ENCODE measurements at regions not wholly inside any gene's neighbourhood (a gene's known extent, or its start where the extent isn't known, plus 50 kb on each side); places are given as distances from the start of the nearest gene placed in this dataset.
A peak's percentile ranks its signal among the peaks of the same experiment; 100 is the strongest.

DNA sequence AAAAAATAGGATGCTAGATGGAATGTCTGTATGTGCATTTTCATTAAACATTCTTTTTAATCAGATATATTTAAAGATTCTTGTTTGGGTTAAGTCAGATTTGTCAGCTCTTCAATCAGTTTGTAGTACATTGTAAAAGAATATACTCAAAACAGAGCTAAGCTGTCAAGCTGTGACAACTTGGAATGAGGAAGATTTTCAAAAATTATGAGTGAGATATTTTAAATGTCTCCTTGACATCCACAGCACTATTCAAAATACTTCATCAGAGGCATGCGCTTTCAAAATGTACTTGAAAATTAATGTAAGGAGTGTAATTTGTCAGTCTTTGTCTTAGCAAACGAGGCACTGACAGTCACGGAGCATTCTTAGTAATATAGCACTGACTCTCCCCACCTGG lies 182.0 kb downstream of the MAT2B start:
- Histone ChIP-seq H3K27me3 (ENCODE audit: insufficient read depth, low read length) (no peaks in the 10 kb centered on the region), H3K27ac (ENCODE audit: low read depth, low read length) (no peak overlapping the region), H3K79me2 (ENCODE audit: insufficient read depth, low read length) (no peaks in the 10 kb centered on the region)

GRCh38 chr5:163692091-163692490 lies 186.7 kb downstream of the MAT2B start:
- Histone ChIP-seq H3K79me2 (ENCODE audit: insufficient read depth, low read length) (no peaks in the 10 kb centered on the region), H2AFZ (ENCODE audit: low read length) (no peak overlapping the region), H3K27me3 (ENCODE audit: insufficient read depth, low read length) (no peaks in the 10 kb centered on the region), H3K4me3 (ENCODE audit: insufficient read depth, low read length) (no peak overlapping the region), H4K20me1 (ENCODE audit: insufficient read depth, low read length) (no peaks in the 10 kb centered on the region), H3K4me1 (ENCODE audit: insufficient read depth, low read length) (peaks cover 7% of the 10 kb centered on the region), H3K9me3 (ENCODE audit: low read depth, low read length) (no peaks in the 10 kb centered on the region), H3K4me2 (ENCODE audit: insufficient read depth, low read length) (no peak overlapping the region), H3K36me3 (ENCODE audit: insufficient read depth, low read length) (no peaks in the 10 kb centered on the region), H3K27ac (ENCODE audit: low read depth, low read length) (no peak overlapping the region)
- TF ChIP-seq, protein P1, sequence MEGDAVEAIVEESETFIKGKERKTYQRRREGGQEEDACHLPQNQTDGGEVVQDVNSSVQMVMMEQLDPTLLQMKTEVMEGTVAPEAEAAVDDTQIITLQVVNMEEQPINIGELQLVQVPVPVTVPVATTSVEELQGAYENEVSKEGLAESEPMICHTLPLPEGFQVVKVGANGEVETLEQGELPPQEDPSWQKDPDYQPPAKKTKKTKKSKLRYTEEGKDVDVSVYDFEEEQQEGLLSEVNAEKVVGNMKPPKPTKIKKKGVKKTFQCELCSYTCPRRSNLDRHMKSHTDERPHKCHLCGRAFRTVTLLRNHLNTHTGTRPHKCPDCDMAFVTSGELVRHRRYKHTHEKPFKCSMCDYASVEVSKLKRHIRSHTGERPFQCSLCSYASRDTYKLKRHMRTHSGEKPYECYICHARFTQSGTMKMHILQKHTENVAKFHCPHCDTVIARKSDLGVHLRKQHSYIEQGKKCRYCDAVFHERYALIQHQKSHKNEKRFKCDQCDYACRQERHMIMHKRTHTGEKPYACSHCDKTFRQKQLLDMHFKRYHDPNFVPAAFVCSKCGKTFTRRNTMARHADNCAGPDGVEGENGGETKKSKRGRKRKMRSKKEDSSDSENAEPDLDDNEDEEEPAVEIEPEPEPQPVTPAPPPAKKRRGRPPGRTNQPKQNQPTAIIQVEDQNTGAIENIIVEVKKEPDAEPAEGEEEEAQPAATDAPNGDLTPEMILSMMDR (IDR thresholded peaks at IDR 0.05; ENCODE audit: extremely low read depth, low read depth, low read length): no peak
- DNase-seq (ENCODE audit: insufficient read length, low spot score, missing footprints): no peak

More for the DNA sequence above, 182.0 kb downstream of the MAT2B start:
- Histone ChIP-seq H4K20me1 (ENCODE audit: insufficient read depth, low read length) (no peaks in the 10 kb centered on the region), H3K9me3 (ENCODE audit: low read depth, low read length) (no peaks in the 10 kb centered on the region), H3K4me1 (ENCODE audit: insufficient read depth, low read length) (no peaks in the 10 kb centered on the region), H3K4me2 (ENCODE audit: insufficient read depth, low read length) (no peak overlapping the region), H3K36me3 (ENCODE audit: insufficient read depth, low read length) (no peaks in the 10 kb centered on the region), H2AFZ (ENCODE audit: low read length) (no peak overlapping the region), H3K4me3 (ENCODE audit: insufficient read depth, low read length) (no peak overlapping the region)
- DNase-seq (ENCODE audit: insufficient read length, low spot score, missing footprints): no peak
- TF ChIP-seq, protein P1 (IDR thresholded peaks at IDR 0.05; ENCODE audit: extremely low read depth, low read depth, low read length): no peak

DNA sequence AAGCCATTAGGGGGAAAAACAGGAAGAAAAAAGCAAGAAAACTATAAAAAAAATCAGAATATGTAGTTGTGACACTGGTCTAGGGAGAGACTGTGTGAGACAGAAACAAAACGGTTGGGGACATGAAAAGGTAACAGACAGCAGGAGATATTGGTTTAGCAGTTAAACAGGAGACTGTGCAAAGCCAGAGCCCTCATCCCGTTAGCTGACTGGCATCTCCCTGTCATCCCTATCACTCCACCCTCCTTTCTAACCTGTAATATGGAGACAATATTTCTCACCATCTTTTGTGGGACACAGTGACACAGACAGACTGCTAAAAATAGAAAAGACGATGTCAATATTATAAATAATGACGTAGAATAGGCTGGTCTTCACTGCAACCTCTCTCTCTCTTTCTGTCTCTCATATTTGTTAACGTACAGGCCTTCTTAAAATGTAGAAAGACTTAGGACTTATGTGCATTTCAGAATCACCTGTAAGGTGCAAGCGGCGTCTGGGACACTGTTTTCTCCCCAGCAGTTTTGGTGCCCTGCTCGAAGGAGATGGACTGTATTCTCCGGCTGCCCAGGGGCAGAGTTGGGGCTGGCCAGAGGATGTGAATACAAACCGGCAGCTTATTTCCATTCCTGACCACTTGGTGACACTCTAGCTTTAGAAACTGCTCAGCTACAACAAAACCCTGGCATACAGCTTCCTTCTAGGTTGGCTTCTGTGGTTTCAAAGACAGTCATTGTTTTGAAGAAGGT lies 190.6 kb downstream of the MAT2B start:
- no peak overlapping the region for H3K27ac ChIP-seq (ENCODE audit: low read depth, low read length)
- H3K4me1 ChIP-seq (ENCODE audit: insufficient read depth, low read length): peaks cover 7% of the 10 kb centered on the region
- no peaks in the 10 kb centered on the region for H3K36me3 ChIP-seq (ENCODE audit: insufficient read depth, low read length)
- no peaks in the 10 kb centered on the region for H3K79me2 ChIP-seq (ENCODE audit: insufficient read depth, low read length)
- no peaks in the 10 kb centered on the region for H4K20me1 ChIP-seq (ENCODE audit: insufficient read depth, low read length)
- no peaks in the 10 kb centered on the region for H3K27me3 ChIP-seq (ENCODE audit: insufficient read depth, low read length)
- H3K4me3 ChIP-seq (ENCODE audit: insufficient read depth, low read length): no peak overlapping the region
- H3K4me2 ChIP-seq (ENCODE audit: insufficient read depth, low read length): peak overlapping the region; percentile 44
- TF ChIP-seq, protein P1 (IDR thresholded peaks at IDR 0.05; ENCODE audit: extremely low read depth, low read depth, low read length): peak; percentile 85
- peak overlapping the region; percentile 64 for H2AFZ ChIP-seq (ENCODE audit: low read length)
- DNase-seq (ENCODE audit: insufficient read length, low spot score, missing footprints): peak; percentile 85
- no peaks in the 10 kb centered on the region for H3K9me3 ChIP-seq (ENCODE audit: low read depth, low read length)

- no peak overlapping the region for H3K4me3 ChIP-seq (ENCODE audit: insufficient read depth, low read length)
- no peaks in the 10 kb centered on the region for H3K9me3 ChIP-seq (ENCODE audit: low read depth, low read length)
- H3K4me1 ChIP-seq (ENCODE audit: insufficient read depth, low read length): peaks cover 7% of the 10 kb centered on the region
- H2AFZ ChIP-seq (ENCODE audit: low read length): peak overlapping the region; percentile 64
- H4K20me1 ChIP-seq (ENCODE audit: insufficient read depth, low read length): no peaks in the 10 kb centered on the region
- H3K36me3 ChIP-seq (ENCODE audit: insufficient read depth, low read length): no peaks in the 10 kb centered on the region
- TF ChIP-seq, protein P1 (IDR thresholded peaks at IDR 0.05; ENCODE audit: extremely low read depth, low read depth, low read length): no peak
- H3K79me2 ChIP-seq (ENCODE audit: insufficient read depth, low read length): no peaks in the 10 kb centered on the region
- H3K27me3 ChIP-seq (ENCODE audit: insufficient read depth, low read length): no peaks in the 10 kb centered on the region
- no peak overlapping the region for H3K27ac ChIP-seq (ENCODE audit: low read depth, low read length)
- H3K4me2 ChIP-seq (ENCODE audit: insufficient read depth, low read length): peak overlapping the region; percentile 29
- no peak for DNase-seq (ENCODE audit: insufficient read length, low spot score, missing footprints)
These were observed 191.1 kb downstream of the MAT2B start for GRCh38 chr5:163696579-163696887.
